T1000 (cell line): ENCODE measurements at regions not wholly inside any gene's neighbourhood (a gene's known extent, or its start where the extent isn't known, plus 50 kb on each side); places are given as distances from the start of the nearest gene placed in this dataset.
"Not testable (repeated sequence)": the region's sequence is repeated elsewhere in the genome, so short reads cannot be mapped to it uniquely, and the experiment has no call there.

Source experiments
- DNase-seq: peaks from one replicate; lab custom pipeline; 2025; ENCODE audit warnings: mixed read lengths; lab: John Stamatoyannopoulos, UW

- DNase-seq = no peak
Measured at GRCh38 chr11:13782390-13783075, 114.1 kb downstream of the FAR1 start.

- no peak for DNase-seq
Measured at GRCh38 chr11:13784441-13784840, 116.0 kb downstream of the FAR1 start.

- DNase-seq = no peak
Measured at GRCh38 chr11:13784855-13785254, 116.4 kb downstream of the FAR1 start.

GRCh38 chr11:13786688-13787087, 118.2 kb downstream of the FAR1 start:
- no peak for DNase-seq

GRCh38 chr11:13797616-13798015, 129.1 kb downstream of the FAR1 start:
- DNase-seq = not testable (repeated sequence)

GRCh38 chr11:13800901-13801300, 132.4 kb downstream of the FAR1 start:
- no peak for DNase-seq

GRCh38 chr11:13818325-13818724, 144.2 kb upstream of the SPON1 start:
- no peak for DNase-seq

GRCh38 chr11:13826505-13827278, 135.8 kb upstream of the SPON1 start:
- no peak for DNase-seq

- DNase-seq = no peak
Measured at GRCh38 chr11:13831696-13832095, 130.8 kb upstream of the SPON1 start.

- no peak for DNase-seq
Measured at GRCh38 chr11:13834463-13834862, 128.1 kb upstream of the SPON1 start.

- no peak for DNase-seq
Measured at GRCh38 chr11:13836666-13837065, 125.9 kb upstream of the SPON1 start.

- DNase-seq = peak; percentile 5
Measured at GRCh38 chr11:13837286-13837685, 125.2 kb upstream of the SPON1 start.

GRCh38 chr11:13841393-13841792, 121.1 kb upstream of the SPON1 start:
- no peak for DNase-seq

GRCh38 chr11:13848031-13848430, 114.5 kb upstream of the SPON1 start:
- DNase-seq = no peak

- no peak for DNase-seq
Measured at GRCh38 chr11:13850231-13851005, 112.1 kb upstream of the SPON1 start.

- no peak for DNase-seq
Measured at GRCh38 chr11:13851691-13852090, 110.8 kb upstream of the SPON1 start.

GRCh38 chr11:13852481-13852880, 110.0 kb upstream of the SPON1 start:
- no peak for DNase-seq

GRCh38 chr11:13857828-13858227, 104.7 kb upstream of the SPON1 start:
- no peak for DNase-seq

GRCh38 chr11:13859892-13860291, 102.6 kb upstream of the SPON1 start:
- no peak for DNase-seq

- no peak for DNase-seq
Measured at GRCh38 chr11:13861411-13861810, 101.1 kb upstream of the SPON1 start.

GRCh38 chr11:13862845-13863392, 99.6 kb upstream of the SPON1 start:
- no peak for DNase-seq

GRCh38 chr11:13868710-13869397, 93.7 kb upstream of the SPON1 start:
- DNase-seq = no peak
